Activated CD8-positive, alpha-beta T cell treated with anti-CD3 and anti-CD28 coated beads for 36 hours (primary cell): ENCODE measurements at regions not wholly inside any gene's neighbourhood (a gene's known extent, or its start where the extent isn't known, plus 50 kb on each side); places are given as distances from the start of the nearest gene placed in this dataset.

ENCODE experiments used
- ATAC-seq: fragments of 200-7000 bp; cut with Tn5 transposase; one replicate; pipeline ENCODE4 v1.10.0; 2021; ENCODE audit warnings: mild to moderate bottlenecking, moderate library complexity
- CTCF ChIA-PET: fragments of 350-600 bp; sonication (Branson Sonifier 250); formaldehyde crosslinking; loops from one replicate; lab custom pipeline; 2021; ENCODE audit warnings: antibody characterized with exemption; lab: Charles Lee
- POLR2A ChIA-PET: fragments of 350-600 bp; sonication (Branson Sonifier 250); formaldehyde crosslinking; loops from one replicate; lab custom pipeline; 2021; ENCODE audit warnings: antibody characterized with exemption; lab: Charles Lee
- DNase-seq: peaks from one replicate; pipeline ENCODE4 v3.0.0-alpha.2; 2020
- H3K27ac Mint-ChIP-seq: one replicate; pipeline ENCODE4 v1.8.0; 2021; ENCODE audit warnings: mild to moderate bottlenecking, mixed read lengths
- H3K27me3 Mint-ChIP-seq: one replicate; pipeline ENCODE4 v1.8.0; 2021; ENCODE audit warnings: mixed read lengths
- H3K36me3 Mint-ChIP-seq: one replicate; pipeline ENCODE4 v1.8.0; 2021; ENCODE audit warnings: low read depth, mixed read lengths
- H3K4me1 Mint-ChIP-seq: one replicate; pipeline ENCODE4 v1.8.0; 2021; ENCODE audit warnings: low read depth, mixed read lengths
- H3K4me3 Mint-ChIP-seq: one replicate; pipeline ENCODE4 v1.8.0; 2021; ENCODE audit warnings: mild to moderate bottlenecking, moderate library complexity, mixed read lengths
- H3K9me3 Mint-ChIP-seq: one replicate; pipeline ENCODE4 v1.8.0; 2021; ENCODE audit warnings: mixed read lengths
- CTCF ChIP-seq: fragments of 200-600 bp; IDR thresholded peaks from one replicate; pipeline ENCODE4 v1.8.0; 2022; ENCODE audit warnings: antibody characterized with exemption, mild to moderate bottlenecking
- intact Hi-C: fragments of 100-400 bp; cut with micrococcal nuclease; formaldehyde crosslinking; loops from one replicate; pipeline ENCODE4 v1.10.0; 2022

DNA sequence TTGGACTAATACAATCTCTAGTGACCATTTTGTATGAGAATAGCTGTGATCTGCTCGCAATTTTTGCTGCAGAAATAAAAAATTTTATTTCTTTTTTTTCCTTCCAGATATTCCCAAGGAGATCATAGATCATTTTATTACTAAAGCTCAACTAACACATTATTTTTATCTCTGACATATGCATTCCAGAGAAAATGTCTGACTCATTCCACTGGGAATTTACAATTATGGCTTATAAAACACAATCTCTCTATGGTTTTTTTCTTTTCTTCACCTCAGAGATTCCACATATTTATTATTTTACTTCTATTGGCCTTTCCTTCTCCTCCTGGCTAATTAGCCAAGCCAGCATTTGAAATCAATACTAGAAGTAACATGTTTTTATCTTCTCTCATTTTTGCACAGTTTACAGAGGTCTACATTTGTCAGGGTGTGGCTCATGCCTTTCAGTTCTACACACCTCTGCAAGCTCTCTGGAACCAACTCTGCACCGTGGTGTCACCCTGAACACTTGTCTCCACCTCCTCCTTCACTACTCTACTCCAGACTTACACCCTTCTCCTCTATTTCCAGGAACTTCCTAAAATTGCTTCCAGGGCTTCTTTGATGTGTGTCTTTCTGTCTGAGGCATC is 59.8 kb upstream of the GPM6A start:
- Mint-ChIP-seq H3K4me3 (no peak overlapping the region), H3K27ac (no peak overlapping the region), H3K9me3 (peaks cover 4% of the 10 kb centered on the region), H3K4me1 (no peaks in the 10 kb centered on the region), H3K36me3 (no peaks in the 10 kb centered on the region), H3K27me3 (no peaks in the 10 kb centered on the region)
- POLR2A ChIA-PET = no interaction called here
- CTCF ChIA-PET = no interaction called here
- intact Hi-C loops = no loop called here
- ATAC-seq (no peak), DNase-seq (no peak)
- TF ChIP-seq CTCF = no peak

DNA sequence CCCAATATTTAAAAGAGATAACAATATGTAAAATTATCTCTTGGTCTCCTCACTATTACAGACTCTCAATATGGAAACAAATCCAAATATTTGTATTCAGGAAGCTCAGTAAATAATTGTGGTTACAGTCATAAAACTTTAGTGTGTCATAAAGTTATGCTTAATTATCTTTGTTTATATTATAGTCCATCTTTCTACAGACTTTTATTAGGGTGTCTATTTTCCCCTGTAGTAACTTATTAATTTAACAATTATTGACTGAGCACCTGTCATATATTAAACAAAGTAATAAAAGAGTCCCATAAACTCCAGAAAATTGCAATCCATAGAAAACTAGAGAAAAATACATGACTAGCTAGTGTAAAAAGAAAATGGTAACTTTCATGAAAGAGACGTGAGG is 61.6 kb upstream of the GPM6A start:
- ChIA-PET CTCF (no interaction called here), POLR2A (no interaction called here)
- no peak overlapping the region for H3K27ac Mint-ChIP-seq
- no peak overlapping the region for H3K4me3 Mint-ChIP-seq
- no peaks in the 10 kb centered on the region for H3K27me3 Mint-ChIP-seq
- H3K4me1 Mint-ChIP-seq = no peaks in the 10 kb centered on the region
- no peak for TF ChIP-seq CTCF
- no peaks in the 10 kb centered on the region for H3K36me3 Mint-ChIP-seq
- DNase-seq (no peak), ATAC-seq (no peak)
- intact Hi-C loops = no loop called here
- no peaks in the 10 kb centered on the region for H3K9me3 Mint-ChIP-seq

- no peaks in the 10 kb centered on the region for H3K9me3 Mint-ChIP-seq
- ATAC-seq = no peak
- CTCF ChIA-PET = no interaction called here
Observed at GRCh38 chr4:175874306-175874705, 62.2 kb upstream of the GPM6A start.

GRCh38 chr4:175875993-175876771 is 64.1 kb upstream of the GPM6A start:
- TF ChIP-seq CTCF = no peak
- Mint-ChIP-seq H3K4me3 (no peak overlapping the region), H3K27me3 (no peaks in the 10 kb centered on the region), H3K36me3 (no peaks in the 10 kb centered on the region), H3K9me3 (no peaks in the 10 kb centered on the region), H3K27ac (no peak overlapping the region), H3K4me1 (no peaks in the 10 kb centered on the region)
- ChIA-PET CTCF (interaction anchor here (1.2 kb wide), 1 partner anchor 17 kb away, joined by 3 read pairs; no protein-coding TSS in a partner anchor), POLR2A (no interaction called here)
- no peak for DNase-seq
- ATAC-seq = no peak
- intact Hi-C loops = no loop called here

More at GRCh38 chr4:175874306-175874705, 62.2 kb upstream of the GPM6A start:
- no peaks in the 10 kb centered on the region for H3K36me3 Mint-ChIP-seq
- intact Hi-C loops = no loop called here
- H3K27ac Mint-ChIP-seq = no peak overlapping the region
- POLR2A ChIA-PET = no interaction called here
- no peak for TF ChIP-seq CTCF
- no peak for DNase-seq
- no peaks in the 10 kb centered on the region for H3K4me1 Mint-ChIP-seq
- H3K4me3 Mint-ChIP-seq = no peak overlapping the region
- H3K27me3 Mint-ChIP-seq = no peaks in the 10 kb centered on the region

GRCh38 chr4:175882891-175883290 is 70.8 kb upstream of the GPM6A start:
- ATAC-seq = no peak
- H3K36me3 Mint-ChIP-seq = no peaks in the 10 kb centered on the region
- intact Hi-C loops = no loop called here
- DNase-seq = no peak
- peaks cover 1% of the 10 kb centered on the region for H3K9me3 Mint-ChIP-seq
- H3K27me3 Mint-ChIP-seq = no peaks in the 10 kb centered on the region
- no peak overlapping the region for H3K27ac Mint-ChIP-seq
- no peaks in the 10 kb centered on the region for H3K4me1 Mint-ChIP-seq
- H3K4me3 Mint-ChIP-seq = no peak overlapping the region
- CTCF ChIA-PET = no interaction called here
- no peak for TF ChIP-seq CTCF
- POLR2A ChIA-PET = no interaction called here
